ENCODE measurements at regions not wholly inside any gene's neighbourhood (a gene's known extent, or its start where the extent isn't known, plus 50 kb on each side); places are given as distances from the start of the nearest gene placed in this dataset.

GRCh38 chr9:89686126-89686525 is 81.3 kb downstream of the GADD45G start:
- no peaks in the 10 kb centered on the region for H3K4me1 Mint-ChIP-seq
- Histone ChIP-seq H3K79me2 (ENCODE audit: insufficient read depth, low read length) (no peaks in the 10 kb centered on the region), H2AFZ (ENCODE audit: insufficient read depth, low read depth, low read length, poor library complexity, severe bottlenecking) (no peak overlapping the region), H3K9me3 (replicated peaks in 1 of 2; ENCODE audit: control insufficient read depth in 1 of 2, insufficient read depth in 1 of 2, low read length in 2 of 2) (no peaks in the 10 kb centered on the region), H3K4me3 (replicated peaks in 1 of 3; ENCODE audit: low read depth in 2 of 3, low read length in 3 of 3) (no peak overlapping the region), H3K27me3 (ENCODE audit: control insufficient read depth in 2 of 2, insufficient read depth in 2 of 2, low read length in 2 of 2) (no peaks in the 10 kb centered on the region), H3K36me3 (replicated peaks in 1 of 2; ENCODE audit: control insufficient read depth in 1 of 2, insufficient read depth in 2 of 2, low read length in 2 of 2) (no peaks in the 10 kb centered on the region), H3K4me1 (ENCODE audit: control insufficient read depth in 1 of 2, insufficient read depth in 2 of 2, low read length in 2 of 2) (no peaks in the 10 kb centered on the region), H3K27ac (ENCODE audit: low read depth in 1 of 2, low read length in 2 of 2) (no peak overlapping the region), H4K20me1 (ENCODE audit: insufficient read depth, low read length) (no peaks in the 10 kb centered on the region), H3K9ac (ENCODE audit: insufficient read depth, low read length, poor library complexity, severe bottlenecking) (no peak overlapping the region), H3K4me2 (replicated peaks; ENCODE audit: extremely low read depth, low read length, poor library complexity, severe bottlenecking) (no peak overlapping the region)
- no peak overlapping the region for H3K4me3 Mint-ChIP-seq
- H3K9me3 Mint-ChIP-seq: peaks cover 0 to 3% (median 0%) of the 10 kb centered on the region in 7 donors
- intact Hi-C loops (cut with micrococcal nuclease): no loop called here
- WGBS (ENCODE audit: insufficient coverage): 88% methylated on average over 5 of the region's 5 CpGs
- peaks cover 1 to 12% (median 2%) of the 10 kb centered on the region in 3 donors for H3K27me3 Mint-ChIP-seq (ENCODE audit: low read depth in 3 of 3)
- TF ChIP-seq CTCF (IDR thresholded peaks at IDR 0.05): no peak
- H3K36me3 Mint-ChIP-seq: no peaks in the 10 kb centered on the region
- DNase-seq: no peak
- H3K27ac Mint-ChIP-seq: no peak overlapping the region

GRCh38 chr9:89686621-89687020 is 81.8 kb downstream of the GADD45G start:
- Histone ChIP-seq H3K4me2 (replicated peaks; ENCODE audit: extremely low read depth, low read length, poor library complexity, severe bottlenecking) (no peak overlapping the region), H2AFZ (ENCODE audit: insufficient read depth, low read depth, low read length, poor library complexity, severe bottlenecking) (no peak overlapping the region), H3K4me1 (ENCODE audit: control insufficient read depth in 1 of 2, insufficient read depth in 2 of 2, low read length in 2 of 2) (no peaks in the 10 kb centered on the region), H3K9me3 (replicated peaks in 1 of 2; ENCODE audit: control insufficient read depth in 1 of 2, insufficient read depth in 1 of 2, low read length in 2 of 2) (no peaks in the 10 kb centered on the region), H3K9ac (ENCODE audit: insufficient read depth, low read length, poor library complexity, severe bottlenecking) (no peak overlapping the region), H3K36me3 (replicated peaks in 1 of 2; ENCODE audit: control insufficient read depth in 1 of 2, insufficient read depth in 2 of 2, low read length in 2 of 2) (no peaks in the 10 kb centered on the region), H4K20me1 (ENCODE audit: insufficient read depth, low read length) (no peaks in the 10 kb centered on the region), H3K27me3 (ENCODE audit: control insufficient read depth in 2 of 2, insufficient read depth in 2 of 2, low read length in 2 of 2) (no peaks in the 10 kb centered on the region), H3K4me3 (replicated peaks in 1 of 3; ENCODE audit: low read depth in 2 of 3, low read length in 3 of 3) (no peak overlapping the region), H3K79me2 (ENCODE audit: insufficient read depth, low read length) (no peaks in the 10 kb centered on the region), H3K27ac (ENCODE audit: low read depth in 1 of 2, low read length in 2 of 2) (no peak overlapping the region)
- no peaks in the 10 kb centered on the region for H3K4me1 Mint-ChIP-seq
- peaks cover 0 to 2% (median 0%) of the 10 kb centered on the region in 7 donors for H3K9me3 Mint-ChIP-seq
- no peak for TF ChIP-seq CTCF (IDR thresholded peaks at IDR 0.05)
- intact Hi-C loops (cut with micrococcal nuclease): no loop called here
- no peaks in the 10 kb centered on the region for H3K36me3 Mint-ChIP-seq
- peaks cover 1 to 12% (median 2%) of the 10 kb centered on the region in 3 donors for H3K27me3 Mint-ChIP-seq (ENCODE audit: low read depth in 3 of 3)
- no peak for DNase-seq
- no peak overlapping the region for H3K27ac Mint-ChIP-seq
- WGBS (ENCODE audit: insufficient coverage): 92% methylated on average over 4 of the region's 4 CpGs
- no peak overlapping the region for H3K4me3 Mint-ChIP-seq
